ENCODE measurements at regions not wholly inside any gene's neighbourhood (a gene's known extent, or its start where the extent isn't known, plus 50 kb on each side); places are given as distances from the start of the nearest gene placed in this dataset.

GRCh38 chr6:14903176-14904038 is 342.5 kb upstream of the JARID2 start:
- DNase-seq: no peak

GRCh38 chr6:14905201-14905600 is 340.7 kb upstream of the JARID2 start:
- DNase-seq: no peak

GRCh38 chr6:14906621-14907020 is 339.2 kb upstream of the JARID2 start:
- no peak for DNase-seq

GRCh38 chr6:14910692-14911547 is 334.9 kb upstream of the JARID2 start:
- DNase-seq: no peak

GRCh38 chr6:14912226-14912625 is 333.6 kb upstream of the JARID2 start:
- DNase-seq: no peak

- DNase-seq: no peak
Measured at GRCh38 chr6:14912706-14913105, 333.2 kb upstream of the JARID2 start.

GRCh38 chr6:14913931-14914330 is 331.9 kb upstream of the JARID2 start:
- DNase-seq: no peak

GRCh38 chr6:14915888-14916832 is 329.7 kb upstream of the JARID2 start:
- DNase-seq: no peak

GRCh38 chr6:14917109-14917910 is 328.6 kb upstream of the JARID2 start:
- no peak for DNase-seq

GRCh38 chr6:14918200-14918907 is 327.5 kb upstream of the JARID2 start:
- no peak for DNase-seq

- DNase-seq: no peak
Measured at GRCh38 chr6:14919038-14919670, 326.7 kb upstream of the JARID2 start.

GRCh38 chr6:14920276-14920675 is 325.6 kb upstream of the JARID2 start:
- no peak for DNase-seq

GRCh38 chr6:14921170-14921569 is 324.7 kb upstream of the JARID2 start:
- DNase-seq: no peak

GRCh38 chr6:14921878-14922671 is 323.8 kb upstream of the JARID2 start:
- peak; percentile 15 to 68 for DNase-seq

- no peak for DNase-seq
Measured at GRCh38 chr6:14922706-14923460, 323.0 kb upstream of the JARID2 start.

GRCh38 chr6:14924126-14925024 is 321.5 kb upstream of the JARID2 start:
- peak; percentile 87 to 90 for DNase-seq

- peak in 1 of 2 experiments; percentile 41 for DNase-seq
Measured at GRCh38 chr6:14925025-14925698, 320.7 kb upstream of the JARID2 start.

Measured in NCI-H526 (cell line).